ENCODE measurements at regions not wholly inside any gene's neighbourhood (a gene's known extent, or its start where the extent isn't known, plus 50 kb on each side); places are given as distances from the start of the nearest gene placed in this dataset.
"Not testable (repeated sequence)": the region's sequence is repeated elsewhere in the genome, so short reads cannot be mapped to it uniquely, and the experiment has no call there.

DNA sequence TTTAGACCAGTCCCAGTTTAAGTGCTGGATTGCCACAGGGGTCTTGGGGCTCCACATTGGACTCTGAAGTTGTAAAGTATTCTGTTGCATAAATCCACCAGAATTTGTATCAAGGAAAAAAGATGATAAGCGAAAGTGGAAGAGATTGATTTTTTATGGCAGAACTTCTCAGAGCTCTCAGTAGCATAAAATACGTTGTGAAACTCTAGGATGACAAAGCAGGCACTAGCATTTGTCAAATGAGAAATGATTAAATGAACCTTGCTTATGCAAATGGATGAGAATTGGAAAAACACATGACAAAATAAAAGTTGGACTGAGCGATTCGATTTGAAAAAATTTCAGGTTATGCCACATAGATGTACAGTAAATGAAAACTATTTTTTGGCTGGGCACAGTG lies 253.8 kb upstream of the RAB4A start:
- Histone ChIP-seq H3K4me1 (ENCODE audit: control insufficient read depth, insufficient read depth, low read length) (peaks cover 6% of the 10 kb centered on the region; the same call in 1 of the 2 replicates), H3K9ac (ENCODE audit: low read depth, low read length) (no peak overlapping the region), H3K4me3 (ENCODE audit: low read depth, low read length) (no peak overlapping the region), H3K36me3 (ENCODE audit: control insufficient read depth, insufficient read depth, low read length) (no peaks in the 10 kb centered on the region), H3K27ac (ENCODE audit: low read depth, low read length) (no peak overlapping the region), H3K9me3 (ENCODE audit: control insufficient read depth, insufficient read depth, low read length) (no peaks in the 10 kb centered on the region), H3K27me3 (ENCODE audit: control insufficient read depth, insufficient read depth, low read length) (no peaks in the 10 kb centered on the region)

GRCh38 chr1:229018674-229019295 lies 252.1 kb upstream of the RAB4A start:
- no peaks in the 10 kb centered on the region for H3K27me3 ChIP-seq (ENCODE audit: control insufficient read depth, insufficient read depth, low read length)
- H3K4me1 ChIP-seq (ENCODE audit: control insufficient read depth, insufficient read depth, low read length) = peaks cover 9% of the 10 kb centered on the region; the same call in 1 of the 2 replicates
- no peak overlapping the region for H3K27ac ChIP-seq (ENCODE audit: low read depth, low read length)
- no peak overlapping the region for H3K4me3 ChIP-seq (ENCODE audit: low read depth, low read length)
- H3K9ac ChIP-seq (ENCODE audit: low read depth, low read length) = no peak overlapping the region
- no peaks in the 10 kb centered on the region for H3K36me3 ChIP-seq (ENCODE audit: control insufficient read depth, insufficient read depth, low read length)
- H3K9me3 ChIP-seq (ENCODE audit: control insufficient read depth, insufficient read depth, low read length) = no peaks in the 10 kb centered on the region

- no peak overlapping the region for H3K9ac ChIP-seq (ENCODE audit: low read depth, low read length)
- no peak overlapping the region for H3K27ac ChIP-seq (ENCODE audit: low read depth, low read length)
- H3K36me3 ChIP-seq (ENCODE audit: control insufficient read depth, insufficient read depth, low read length) = no peaks in the 10 kb centered on the region
- 0 out of 2 replicates have a peak, but pooled peaks cover 3% of the 10 kb centered on the region for H3K4me1 ChIP-seq (ENCODE audit: control insufficient read depth, insufficient read depth, low read length)
- H3K27me3 ChIP-seq (ENCODE audit: control insufficient read depth, insufficient read depth, low read length) = no peaks in the 10 kb centered on the region
- H3K4me3 ChIP-seq (ENCODE audit: low read depth, low read length) = no peak overlapping the region
- H3K9me3 ChIP-seq (ENCODE audit: control insufficient read depth, insufficient read depth, low read length) = no peaks in the 10 kb centered on the region
Observed at GRCh38 chr1:229019663-229020271, 251.1 kb upstream of the RAB4A start.

DNA sequence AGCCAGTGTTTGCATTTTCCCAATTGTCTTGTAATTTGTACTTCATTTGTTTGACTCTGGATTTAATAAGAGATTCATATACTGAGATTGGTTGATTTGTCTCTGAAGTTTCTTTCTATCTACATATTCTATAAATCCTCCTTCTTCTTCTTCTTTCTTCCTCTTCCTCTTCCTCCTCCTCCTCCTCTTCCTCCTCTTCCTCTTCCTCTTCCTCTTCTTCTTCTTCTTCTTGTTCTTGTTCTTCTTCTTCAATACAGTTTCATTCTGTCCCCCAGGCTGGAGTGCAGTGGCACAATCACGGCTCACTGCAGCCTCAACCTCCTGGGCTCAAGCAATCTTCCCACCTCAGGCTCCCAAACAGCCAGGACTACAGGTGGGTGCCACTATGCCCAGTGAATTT lies 249.9 kb upstream of the RAB4A start:
- not testable (repeated sequence) for H3K36me3 ChIP-seq (ENCODE audit: control insufficient read depth, insufficient read depth, low read length); H3K9ac ChIP-seq (ENCODE audit: low read depth, low read length); H3K4me3 ChIP-seq (ENCODE audit: low read depth, low read length); H3K4me1 ChIP-seq (ENCODE audit: control insufficient read depth, insufficient read depth, low read length); H3K9me3 ChIP-seq (ENCODE audit: control insufficient read depth, insufficient read depth, low read length); H3K27me3 ChIP-seq (ENCODE audit: control insufficient read depth, insufficient read depth, low read length); H3K27ac ChIP-seq (ENCODE audit: low read depth, low read length)

GRCh38 chr1:229022595-229023333 lies 248.1 kb upstream of the RAB4A start:
- Histone ChIP-seq H3K27me3 (ENCODE audit: control insufficient read depth, insufficient read depth, low read length) (no peaks in the 10 kb centered on the region), H3K9ac (ENCODE audit: low read depth, low read length) (no peak overlapping the region), H3K36me3 (ENCODE audit: control insufficient read depth, insufficient read depth, low read length) (no peaks in the 10 kb centered on the region), H3K27ac (ENCODE audit: low read depth, low read length) (no peak overlapping the region), H3K4me3 (ENCODE audit: low read depth, low read length) (no peak overlapping the region), H3K4me1 (ENCODE audit: control insufficient read depth, insufficient read depth, low read length) (peaks cover 15% of the 10 kb centered on the region), H3K9me3 (ENCODE audit: control insufficient read depth, insufficient read depth, low read length) (no peaks in the 10 kb centered on the region)

DNA sequence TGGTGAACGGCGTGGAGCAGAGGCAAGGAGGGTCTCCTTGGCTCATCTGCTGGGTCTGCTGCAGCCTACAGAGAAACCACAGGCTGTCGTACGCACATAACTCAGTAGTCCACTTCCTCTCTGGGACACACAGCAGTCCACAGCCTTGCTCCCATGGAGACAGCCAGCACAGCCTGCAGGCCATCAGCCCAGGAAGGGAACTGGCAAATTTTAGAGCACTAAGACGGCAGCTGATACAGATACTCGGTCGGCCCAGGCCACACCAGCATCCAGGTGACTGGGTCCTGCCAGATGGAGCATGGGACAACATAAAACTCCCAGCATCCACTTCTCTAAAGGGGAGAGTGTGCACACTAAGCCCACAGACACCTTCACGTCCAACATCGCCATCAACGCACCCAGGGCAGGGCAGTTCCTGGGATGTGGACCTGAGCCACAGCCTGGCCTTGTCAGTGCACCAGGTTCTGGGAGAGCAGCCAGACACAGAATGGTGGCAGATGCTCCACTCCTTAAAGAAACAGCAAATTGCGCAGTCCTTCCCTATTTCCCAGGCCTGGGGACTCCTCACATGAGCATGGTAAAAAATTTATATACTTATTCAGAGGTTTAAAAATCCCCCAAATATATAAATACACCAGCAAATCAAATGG lies 247.1 kb upstream of the RAB4A start:
- no peak overlapping the region for H3K9ac ChIP-seq (ENCODE audit: low read depth, low read length)
- H3K4me1 ChIP-seq (ENCODE audit: control insufficient read depth, insufficient read depth, low read length) = peaks cover 21% of the 10 kb centered on the region
- no peaks in the 10 kb centered on the region for H3K9me3 ChIP-seq (ENCODE audit: control insufficient read depth, insufficient read depth, low read length)
- no peaks in the 10 kb centered on the region for H3K27me3 ChIP-seq (ENCODE audit: control insufficient read depth, insufficient read depth, low read length)
- no peak overlapping the region for H3K4me3 ChIP-seq (ENCODE audit: low read depth, low read length)
- H3K27ac ChIP-seq (ENCODE audit: low read depth, low read length) = no peak overlapping the region
- no peaks in the 10 kb centered on the region for H3K36me3 ChIP-seq (ENCODE audit: control insufficient read depth, insufficient read depth, low read length)

DNA sequence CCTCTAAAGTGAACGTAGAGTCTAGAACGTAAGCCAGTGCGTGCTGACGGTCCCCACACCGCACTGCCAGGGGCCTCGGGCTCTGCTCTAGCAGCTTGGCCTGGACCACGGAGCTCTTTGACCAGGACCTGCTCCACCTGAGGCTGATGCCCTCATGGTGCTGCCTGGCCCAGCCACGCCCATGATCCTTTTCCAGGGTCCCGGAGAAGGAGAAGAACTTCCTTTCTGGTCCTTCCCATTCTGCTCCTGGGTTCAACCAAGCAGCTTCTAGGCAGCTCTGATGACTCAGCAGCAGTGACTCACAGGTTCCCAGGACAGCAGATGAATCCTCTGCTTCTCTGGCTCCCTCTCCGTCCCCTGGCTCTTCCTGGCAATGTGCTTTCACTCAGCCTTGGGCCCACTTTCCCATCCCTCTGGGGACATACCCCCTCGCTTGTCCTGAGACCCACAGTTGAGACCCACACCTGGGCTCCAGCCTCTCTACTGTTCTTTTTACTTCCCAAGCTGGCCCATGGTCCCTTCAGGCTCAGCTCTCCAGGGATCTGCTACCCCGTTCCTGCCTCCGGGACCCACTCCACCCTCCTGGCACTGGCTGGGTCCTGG lies 246.3 kb upstream of the RAB4A start:
- Histone ChIP-seq H3K36me3 (ENCODE audit: control insufficient read depth, insufficient read depth, low read length) (no peaks in the 10 kb centered on the region), H3K9me3 (ENCODE audit: control insufficient read depth, insufficient read depth, low read length) (no peaks in the 10 kb centered on the region), H3K4me1 (ENCODE audit: control insufficient read depth, insufficient read depth, low read length) (peaks cover 21% of the 10 kb centered on the region), H3K27me3 (ENCODE audit: control insufficient read depth, insufficient read depth, low read length) (no peaks in the 10 kb centered on the region), H3K9ac (ENCODE audit: low read depth, low read length) (no peak overlapping the region), H3K27ac (ENCODE audit: low read depth, low read length) (no peak overlapping the region), H3K4me3 (ENCODE audit: low read depth, low read length) (no peak overlapping the region)

DNA sequence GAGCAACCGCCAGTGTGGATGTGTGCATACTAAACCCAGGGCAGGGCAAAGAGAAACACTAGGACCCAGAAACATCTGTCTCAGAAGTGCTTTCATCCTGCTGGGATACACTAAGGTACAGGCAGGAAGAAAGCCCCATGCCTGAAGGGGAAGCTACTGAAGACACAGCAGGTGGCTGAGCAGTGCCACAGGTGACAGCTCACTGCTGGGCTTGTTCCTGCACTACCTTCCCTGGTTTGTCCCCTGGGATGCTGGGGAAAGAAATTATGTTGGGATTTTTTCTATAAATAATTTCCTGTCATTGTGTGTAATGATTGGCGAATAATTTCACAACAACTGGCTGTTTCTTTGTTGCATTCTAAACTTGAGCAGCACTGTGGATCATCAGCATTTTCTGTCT lies 245.3 kb upstream of the RAB4A start:
- H3K27ac ChIP-seq (ENCODE audit: low read depth, low read length) = no peak overlapping the region
- H3K4me1 ChIP-seq (ENCODE audit: control insufficient read depth, insufficient read depth, low read length) = peaks cover 23% of the 10 kb centered on the region
- no peaks in the 10 kb centered on the region for H3K9me3 ChIP-seq (ENCODE audit: control insufficient read depth, insufficient read depth, low read length)
- no peak overlapping the region for H3K9ac ChIP-seq (ENCODE audit: low read depth, low read length)
- no peaks in the 10 kb centered on the region for H3K36me3 ChIP-seq (ENCODE audit: control insufficient read depth, insufficient read depth, low read length)
- no peaks in the 10 kb centered on the region for H3K27me3 ChIP-seq (ENCODE audit: control insufficient read depth, insufficient read depth, low read length)
- no peak overlapping the region for H3K4me3 ChIP-seq (ENCODE audit: low read depth, low read length)

DNA sequence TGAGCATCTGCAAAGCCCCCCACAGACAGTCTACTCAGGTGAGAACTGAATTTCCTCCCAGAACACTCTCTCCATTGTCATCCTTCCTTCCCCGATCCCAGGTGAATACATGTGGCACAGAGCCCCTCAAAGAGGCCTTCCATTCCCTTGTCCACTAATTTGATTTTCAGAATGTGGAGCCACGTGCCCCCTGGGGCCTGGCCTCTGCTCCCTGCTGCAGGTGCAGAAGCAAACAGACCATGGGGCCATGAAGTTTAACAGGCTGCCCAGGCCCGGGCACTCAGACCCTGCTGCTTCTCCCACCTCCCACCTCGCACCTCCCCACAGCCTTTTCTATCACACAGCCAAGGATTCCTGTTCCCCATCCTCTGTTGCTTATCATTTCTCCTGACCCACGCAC lies 243.8 kb upstream of the RAB4A start:
- peaks cover 29% of the 10 kb centered on the region for H3K4me1 ChIP-seq (ENCODE audit: control insufficient read depth, insufficient read depth, low read length)
- no peaks in the 10 kb centered on the region for H3K36me3 ChIP-seq (ENCODE audit: control insufficient read depth, insufficient read depth, low read length)
- no peaks in the 10 kb centered on the region for H3K9me3 ChIP-seq (ENCODE audit: control insufficient read depth, insufficient read depth, low read length)
- H3K27me3 ChIP-seq (ENCODE audit: control insufficient read depth, insufficient read depth, low read length) = no peaks in the 10 kb centered on the region
- H3K4me3 ChIP-seq (ENCODE audit: low read depth, low read length) = no peak overlapping the region
- H3K9ac ChIP-seq (ENCODE audit: low read depth, low read length) = no peak overlapping the region
- H3K27ac ChIP-seq (ENCODE audit: low read depth, low read length) = peak overlapping the region; percentile 92

DNA sequence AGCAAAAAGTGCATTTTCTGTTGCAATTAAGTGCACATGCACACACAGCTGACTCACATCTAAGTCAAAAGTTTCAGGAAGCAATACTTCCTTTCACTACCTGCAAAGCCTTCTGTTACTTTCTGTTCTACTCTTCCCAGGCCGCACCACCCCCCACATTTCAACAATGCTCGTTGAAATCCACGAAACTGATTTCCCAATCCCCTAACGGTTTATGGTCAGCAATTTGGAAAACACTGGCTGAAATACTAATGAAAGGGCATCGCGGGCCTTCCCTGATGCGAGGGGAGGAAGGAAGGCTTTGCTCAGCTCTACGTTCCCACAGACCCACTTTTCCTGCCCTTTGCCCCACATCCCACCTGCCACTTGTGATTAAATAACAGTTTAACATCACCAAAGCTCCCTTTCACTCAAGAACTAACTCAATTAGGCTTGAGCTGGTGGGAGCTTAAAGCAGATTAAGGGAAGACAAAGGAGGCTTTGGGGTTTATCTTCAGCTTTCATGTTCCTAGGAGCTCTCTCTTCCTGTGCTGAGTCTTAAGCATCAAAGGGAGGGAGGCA lies 243.2 kb upstream of the RAB4A start:
- Histone ChIP-seq H3K4me3 (ENCODE audit: low read depth, low read length) (peak overlapping the region; percentile 4; the same call in 1 of the 2 replicates), H3K36me3 (ENCODE audit: control insufficient read depth, insufficient read depth, low read length) (no peaks in the 10 kb centered on the region), H3K9ac (ENCODE audit: low read depth, low read length) (no peak overlapping the region), H3K27me3 (ENCODE audit: control insufficient read depth, insufficient read depth, low read length) (no peaks in the 10 kb centered on the region), H3K9me3 (ENCODE audit: control insufficient read depth, insufficient read depth, low read length) (no peaks in the 10 kb centered on the region), H3K27ac (ENCODE audit: low read depth, low read length) (peak overlapping the region; percentile 92), H3K4me1 (ENCODE audit: control insufficient read depth, insufficient read depth, low read length) (peaks cover 32% of the 10 kb centered on the region)
